DMS 273 (cell line): ENCODE measurements at regions not wholly inside any gene's neighbourhood (a gene's known extent, or its start where the extent isn't known, plus 50 kb on each side); places are given as distances from the start of the nearest gene placed in this dataset.
A peak's percentile ranks its signal among the peaks of the same experiment; 100 is the strongest.

Source experiments
- DNase-seq: peaks from one replicate; lab custom pipeline; 2025; ENCODE audit not compliant: unreplicated experiment; lab: John Stamatoyannopoulos, UW

DNA sequence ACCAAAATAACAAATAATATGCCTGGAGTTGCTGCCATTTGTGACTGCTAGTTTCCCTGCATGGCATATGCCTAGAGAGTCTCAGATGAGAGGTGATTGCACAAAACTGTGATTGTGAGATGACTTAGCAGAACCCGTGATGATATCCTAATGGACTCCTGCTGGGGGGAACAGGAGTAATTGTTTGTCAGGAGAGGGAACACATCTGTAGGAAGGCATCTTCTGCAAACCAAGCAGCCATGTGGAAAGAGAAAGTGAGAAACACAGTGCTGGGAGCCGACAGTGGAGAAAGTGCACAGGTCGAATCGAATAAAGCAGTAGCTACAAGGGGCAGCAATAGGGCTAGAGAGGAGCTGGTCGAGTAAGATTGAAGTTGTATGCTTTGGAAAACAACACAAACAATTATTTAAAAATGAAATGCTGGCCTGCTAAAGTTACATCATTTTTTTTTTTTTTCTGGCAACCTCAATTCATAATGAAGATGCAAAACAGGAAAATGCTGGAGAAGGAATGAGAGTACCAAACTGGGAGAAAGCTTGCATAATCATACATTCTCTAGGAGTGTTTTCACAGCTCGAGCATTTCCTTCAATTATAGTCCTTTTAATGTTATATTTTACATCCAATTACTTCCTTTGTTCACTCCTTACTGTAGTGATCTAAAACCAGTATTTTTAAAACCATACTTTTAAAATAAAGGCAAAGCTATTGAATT, 494.2 kb upstream of the AGTR1 start:
- no peak for DNase-seq

DNA sequence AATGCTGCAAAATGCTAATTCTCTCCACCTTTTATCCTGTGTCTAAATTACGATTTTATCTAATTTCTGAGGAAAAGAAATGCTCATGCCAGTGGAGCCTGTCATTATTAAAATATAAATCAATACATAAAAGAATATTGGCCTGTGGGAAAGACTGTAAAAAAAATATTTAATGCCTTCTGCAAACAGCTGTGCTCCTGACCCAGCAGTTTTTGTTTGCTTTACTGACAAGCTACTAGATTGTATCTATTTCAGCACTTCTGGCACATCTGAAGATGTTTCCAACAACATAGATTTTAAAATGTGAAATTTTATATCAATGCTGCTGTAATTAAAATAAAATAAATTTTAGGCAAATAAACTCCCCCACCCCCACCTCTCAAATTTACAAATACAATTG, 493.6 kb upstream of the AGTR1 start:
- no peak for DNase-seq

- DNase-seq, result no peak
Measured at GRCh38 chr3:148205977-148206376, 491.7 kb upstream of the AGTR1 start.

DNA sequence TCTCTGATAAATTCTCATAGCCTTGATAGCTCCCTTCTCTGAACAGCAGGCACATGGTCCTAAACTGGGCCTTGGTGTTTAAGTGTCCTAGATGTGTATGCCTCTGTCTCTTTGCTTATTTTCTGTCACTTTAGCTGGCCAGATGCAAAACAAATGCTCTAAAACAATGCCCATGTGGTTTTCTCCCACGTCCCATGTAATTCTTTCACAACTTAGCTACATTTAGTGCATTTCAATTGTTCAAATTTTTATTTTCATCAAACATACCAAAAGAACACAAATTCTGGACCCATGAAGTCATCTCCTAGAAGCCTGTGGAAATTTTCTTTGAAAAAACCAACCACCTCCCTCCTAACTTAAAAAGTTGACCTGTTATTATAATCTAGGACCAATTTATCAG, 491.3 kb upstream of the AGTR1 start:
- no peak for DNase-seq

GRCh38 chr3:148208975-148209374, 488.7 kb upstream of the AGTR1 start:
- no peak for DNase-seq

GRCh38 chr3:148211725-148212124, 486.0 kb upstream of the AGTR1 start:
- no peak for DNase-seq

DNA sequence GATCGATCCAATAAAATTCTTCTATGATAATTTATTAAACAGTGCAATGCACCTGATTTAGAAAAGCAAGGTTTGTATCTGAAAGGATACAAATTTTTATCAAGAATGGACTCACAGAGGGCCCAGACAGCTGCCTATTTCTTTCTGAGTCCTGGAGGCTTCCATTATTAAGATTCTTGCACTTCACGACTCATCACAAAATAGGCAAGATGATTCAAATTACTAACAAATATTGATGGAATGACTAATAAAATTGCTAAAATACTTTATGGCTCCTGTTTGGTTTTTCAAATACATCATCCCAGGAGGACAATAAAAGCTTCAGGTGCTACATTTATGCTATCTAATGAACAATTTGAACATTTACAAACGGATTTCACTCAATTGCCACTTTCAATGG, 483.0 kb upstream of the AGTR1 start:
- no peak for DNase-seq

GRCh38 chr3:148217317-148217716, 480.4 kb upstream of the AGTR1 start:
- DNase-seq, result no peak

DNA sequence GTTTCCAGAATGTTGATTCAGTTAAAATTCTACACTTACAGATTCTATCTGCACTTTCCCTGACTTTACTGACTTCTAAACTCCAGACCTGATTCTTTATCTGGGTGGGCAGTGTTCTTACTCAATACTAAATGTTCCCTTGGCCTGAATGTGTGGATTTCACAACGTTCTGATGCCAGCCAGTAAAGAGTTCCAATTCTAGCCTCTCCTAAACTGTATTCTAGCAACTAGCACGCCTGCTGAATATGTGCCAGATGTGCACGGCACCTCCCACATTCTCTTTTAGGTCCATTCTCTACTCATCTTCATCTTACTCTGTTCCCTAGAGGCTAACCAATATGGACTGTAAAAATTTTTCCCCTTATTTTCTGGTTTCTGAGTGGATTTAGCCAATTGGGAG, 479.5 kb upstream of the AGTR1 start:
- DNase-seq, result no peak

DNA sequence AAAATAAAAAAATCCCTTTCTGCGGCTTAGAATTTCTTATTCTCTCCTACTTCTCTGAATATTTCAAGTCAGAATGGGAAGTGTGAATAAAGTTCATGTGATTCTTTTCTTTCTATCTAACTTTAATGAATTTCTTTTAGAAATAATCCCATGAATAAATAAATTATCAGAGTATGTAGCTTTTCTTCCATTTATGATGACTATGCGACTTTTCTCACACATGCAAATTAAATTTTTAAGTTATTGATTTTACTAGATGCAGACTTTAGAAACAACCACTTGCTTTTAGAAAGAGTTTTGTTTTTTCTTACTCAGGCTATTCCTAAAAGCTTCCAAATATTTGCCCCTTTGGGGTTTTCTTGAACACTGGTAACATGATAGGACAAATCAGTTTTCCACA, 477.7 kb upstream of the AGTR1 start:
- no peak for DNase-seq

GRCh38 chr3:148221303-148221702, 476.4 kb upstream of the AGTR1 start:
- no peak for DNase-seq

GRCh38 chr3:148223266-148223665, 474.4 kb upstream of the AGTR1 start:
- no peak for DNase-seq

GRCh38 chr3:148226246-148226645, 471.5 kb upstream of the AGTR1 start:
- peak; percentile 10 for DNase-seq

- DNase-seq, result no peak
Measured at GRCh38 chr3:148227534-148227933, 470.2 kb upstream of the AGTR1 start.

DNA sequence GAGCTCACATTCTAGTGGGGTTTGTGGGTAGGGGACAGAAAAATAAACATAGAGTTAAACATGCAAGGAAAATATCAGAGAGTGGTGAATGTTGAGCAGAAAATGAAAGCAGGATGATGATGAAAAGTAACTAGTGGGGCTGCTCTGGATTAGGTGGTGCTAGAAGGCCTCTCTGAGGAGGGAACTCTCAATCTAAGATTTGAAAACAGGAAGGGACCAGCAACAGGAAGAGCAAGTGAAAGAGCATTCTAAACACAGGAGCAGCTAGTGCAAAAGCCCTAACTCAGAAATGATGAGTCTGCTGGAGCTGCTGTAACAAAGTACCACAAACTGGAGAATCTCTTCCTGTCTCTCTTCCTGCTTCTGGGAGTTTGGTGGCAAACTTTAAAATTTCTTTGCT, 468.6 kb upstream of the AGTR1 start:
- DNase-seq, result no peak

DNA sequence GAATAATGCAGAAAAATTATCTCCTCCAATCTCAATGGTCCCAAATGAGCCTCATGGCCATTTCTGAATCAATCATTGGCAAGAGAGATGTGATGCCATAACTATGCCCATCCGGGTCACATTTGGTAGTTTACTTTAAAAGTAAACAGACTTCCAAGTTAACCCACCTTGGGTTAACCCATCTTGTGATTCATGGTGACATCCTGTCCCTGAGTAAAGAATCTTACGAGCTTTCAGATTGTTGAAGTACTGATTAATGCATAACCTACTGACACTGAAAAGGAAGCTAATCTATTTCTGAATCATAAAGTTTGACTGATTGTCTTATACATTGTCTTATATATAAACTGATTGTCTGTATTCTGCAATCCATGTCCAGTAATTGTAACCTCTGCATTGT, 467.2 kb upstream of the AGTR1 start:
- DNase-seq, result no peak

DNA sequence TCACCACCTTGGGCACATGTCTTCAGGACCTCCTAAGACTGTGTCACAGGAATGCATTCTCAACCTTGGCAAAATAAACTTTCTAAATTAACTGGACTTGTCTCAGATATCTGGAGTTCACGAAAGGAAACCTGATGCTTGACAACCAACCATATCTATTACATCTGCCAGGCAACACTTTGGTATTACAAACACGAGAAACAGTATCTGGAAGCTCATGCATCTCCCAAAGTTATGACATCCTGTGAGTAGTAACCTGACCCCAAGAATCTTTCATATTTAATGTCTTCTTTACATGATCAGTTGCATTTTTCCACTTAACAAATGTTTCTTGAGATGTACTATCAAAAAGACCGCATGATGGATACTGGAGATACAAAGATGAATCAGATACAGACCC, 465.3 kb upstream of the AGTR1 start:
- DNase-seq, result no peak

DNA sequence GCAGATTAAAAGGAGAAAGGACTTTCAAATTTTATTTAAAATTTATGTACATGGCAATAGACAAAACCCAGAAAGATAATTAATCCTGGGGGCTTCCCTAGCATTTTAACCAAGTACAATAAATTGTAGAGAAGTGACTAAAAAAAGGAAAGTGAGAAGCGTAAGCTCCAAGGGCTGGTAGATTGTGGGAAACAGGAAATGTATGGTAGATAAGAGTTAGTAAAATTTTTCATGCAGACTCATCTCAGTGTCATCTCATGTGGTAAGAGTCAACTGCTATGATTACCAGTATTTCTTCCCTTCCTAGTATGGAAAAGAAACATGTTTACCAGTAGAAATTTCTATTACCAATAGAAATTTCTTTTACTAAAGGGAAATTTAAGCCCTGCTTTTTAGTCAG, 464.3 kb upstream of the AGTR1 start:
- no peak for DNase-seq

GRCh38 chr3:148234536-148234935, 463.2 kb upstream of the AGTR1 start:
- DNase-seq, result no peak

DNA sequence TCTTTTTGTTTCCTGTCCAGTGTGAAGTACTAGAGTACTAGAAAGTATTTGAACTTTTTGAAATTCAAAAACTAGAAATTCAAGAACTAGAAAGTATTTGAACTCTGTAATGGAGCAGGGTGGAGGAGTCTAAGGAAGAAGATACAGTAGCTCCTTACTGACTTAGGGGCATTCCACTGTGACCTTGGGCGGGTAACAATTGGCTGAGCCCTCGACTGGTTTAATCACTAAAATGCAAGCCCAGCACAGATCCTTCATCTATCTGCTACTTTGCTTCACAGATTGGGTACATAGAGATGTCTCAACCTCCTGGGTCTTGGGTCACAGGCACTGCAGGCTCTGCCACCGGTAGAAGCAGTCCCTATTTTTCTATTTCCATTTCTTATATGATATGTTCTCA, 462.1 kb upstream of the AGTR1 start:
- DNase-seq, result no peak

- no peak for DNase-seq
Measured at GRCh38 chr3:148238421-148238821, 459.3 kb upstream of the AGTR1 start.

DNA sequence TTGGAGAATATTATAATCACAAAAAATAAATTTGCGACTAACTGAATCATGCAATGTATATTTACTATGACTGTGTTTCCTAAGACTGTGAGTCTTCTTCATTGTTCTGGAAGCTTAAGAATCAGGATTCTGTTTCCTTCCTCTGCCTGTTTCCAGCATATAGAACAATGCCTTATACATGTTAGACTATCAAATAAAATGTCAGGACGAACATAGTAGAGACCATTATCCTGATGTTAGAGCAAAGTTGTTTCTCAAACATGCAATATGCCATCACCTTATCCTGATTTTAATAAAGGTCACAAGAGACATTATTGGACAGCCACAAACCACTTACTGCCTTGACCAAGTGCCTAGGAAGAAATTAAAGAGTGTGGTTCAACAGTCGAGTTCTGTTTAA, 457.4 kb upstream of the AGTR1 start:
- DNase-seq, result no peak

- no peak for DNase-seq
Measured at GRCh38 chr3:148243609-148244008, 454.1 kb upstream of the AGTR1 start.
